ENCODE measurements at regions not wholly inside any gene's neighbourhood (a gene's known extent, or its start where the extent isn't known, plus 50 kb on each side); places are given as distances from the start of the nearest gene placed in this dataset.
"Not testable (repeated sequence)": the region's sequence is repeated elsewhere in the genome, so short reads cannot be mapped to it uniquely, and the experiment has no call there.

- H3K4ac ChIP-seq (replicated peaks; ENCODE audit: insufficient read length, low read depth, low read length); H3K36me3 ChIP-seq (ENCODE audit: control insufficient read depth in 2 of 4, insufficient read depth in 4 of 4, low read length in 3 of 4); H2BK12ac ChIP-seq (ENCODE audit: low read depth, low read length); H3K56ac ChIP-seq (replicated peaks; ENCODE audit: insufficient read length, low read depth, low read length); H3K4me1 ChIP-seq (replicated peaks in 1 of 4; ENCODE audit: control insufficient read depth in 3 of 4, insufficient read depth in 4 of 4, low read length in 3 of 4); H2BK20ac ChIP-seq (ENCODE audit: low read length); H2AK5ac ChIP-seq (ENCODE audit: low read depth, low read length); POLR2A ChIA-PET (ENCODE audit: partially characterized antibody); H3K9ac ChIP-seq (replicated peaks in 1 of 4; ENCODE audit: extremely low read depth in 1 of 4, low read depth in 3 of 4, low read length in 3 of 4); H3K23ac ChIP-seq (ENCODE audit: insufficient read length); H3K4me3 ChIP-seq (ENCODE audit: extremely low read depth in 1 of 4, insufficient read depth in 2 of 4, low read depth in 3 of 4, low read length in 4 of 4); H3K9me3 ChIP-seq (ENCODE audit: insufficient read depth in 2 of 2, low read depth in 1 of 2, low read length in 1 of 2); H2BK120ac ChIP-seq (replicated peaks; ENCODE audit: low read depth, low read length); H2AFZ ChIP-seq (ENCODE audit: low read length); H3K27ac ChIP-seq (ENCODE audit: low read depth, low read length); H3K18ac ChIP-seq (ENCODE audit: extremely low read depth, low read length); H3K4me2 ChIP-seq (ENCODE audit: insufficient read depth in 1 of 2, low read depth in 2 of 2, low read length in 2 of 2); H2BK15ac ChIP-seq (ENCODE audit: low read length); H4K20me1 ChIP-seq (replicated peaks in 1 of 2; ENCODE audit: control insufficient read depth in 1 of 2, insufficient read depth in 2 of 2, low read length in 2 of 2); H3K14ac ChIP-seq (ENCODE audit: insufficient read length); H2BK5ac ChIP-seq (ENCODE audit: low read depth, low read length); H3K23me2 ChIP-seq (ENCODE audit: low read depth, low read length); H4K8ac ChIP-seq (ENCODE audit: extremely low read depth, insufficient read depth, low read length); H3K27me3 ChIP-seq (replicated peaks in 1 of 4; ENCODE audit: control insufficient read depth in 3 of 4, extremely low read depth in 1 of 4, insufficient read depth in 3 of 4, low read length in 3 of 4); H3K79me2 ChIP-seq (ENCODE audit: control insufficient read depth in 1 of 2, insufficient read depth in 2 of 2, low read length in 2 of 2); H3K79me1 ChIP-seq (ENCODE audit: low read depth, low read length); DNase-seq (ENCODE audit: low read depth in 1 of 2, low spot score in 2 of 2); H4K91ac ChIP-seq (replicated peaks; ENCODE audit: insufficient read length, low read length); H4K5ac ChIP-seq (ENCODE audit: insufficient read length, low read depth, low read length): not testable (repeated sequence)
- peak; percentile 78 for TF ChIP-seq SAP30 (IDR thresholded peaks at IDR 0.05; ENCODE audit: insufficient read depth, insufficient replicate concordance, low read length)
- peak; percentile 93 to 95 for TF ChIP-seq SIN3A (conservative IDR thresholded peaks at IDR 0.05 in 1 of 2, IDR thresholded peaks at IDR 0.05 in 1 of 2; ENCODE audit: low read depth in 1 of 2, low read length in 2 of 2)
- 0 out of 4 replicates have a peak, but pooled peaks have one; percentile 1 to 2 for TF ChIP-seq RAD21 (IDR thresholded peaks at IDR 0.05 in 1 of 2, conservative IDR thresholded peaks at IDR 0.05 in 1 of 2; ENCODE audit: low read depth in 2 of 2, low read length in 2 of 2)
- WGBS, 2 experiments (ENCODE audit: extremely low coverage in 1 of 2, insufficient coverage in 1 of 2, insufficient read length in 1 of 2, insufficient replicate concordance in 2 of 2, low coverage in 1 of 2, low lambda C conversion rate in 2 of 2, missing lambda C conversion rate in 1 of 2), result 36% methylated on average over 7 of the region's 7 CpGs; no CpG with 5 or more reads in 1 of the 2 experiments
- peak; percentile 97 for FAIRE-seq
- CTCF ChIA-PET (ENCODE audit: partially characterized antibody), result interaction anchor here (0.8 to 0.9 kb wide), 2 partner anchors 161 to 184 kb away, joined by 3 read pairs; no protein-coding TSS in a partner anchor
Observed at GRCh38 chr7:150044771-150045170, 171.0 kb downstream of the ATP6V0E2 start.
